NB4 (cell line): ENCODE measurements at regions not wholly inside any gene's neighbourhood (a gene's known extent, or its start where the extent isn't known, plus 50 kb on each side); places are given as distances from the start of the nearest gene placed in this dataset.

Source experiments
- POLR2A ChIP-seq: IDR thresholded peaks from 2 replicates; pipeline ENCODE4 v1.6.1; 2011; ENCODE audit warnings: mild to moderate bottlenecking; ENCODE audit not compliant: insufficient read length; ENCODE audit errors: extremely low read depth
- TF ChIP-seq, protein P1 (sequence below): IDR thresholded peaks from one replicate; pipeline ENCODE4 v1.5.1; 2012; ENCODE audit warnings: low read depth, low read length
- TF ChIP-seq, protein P2 (sequence below): IDR thresholded peaks from 2 replicates; pipeline ENCODE4 v1.6.1; 2011; ENCODE audit warnings: low read depth, low read length

GRCh38 chr16:66020046-66020445 is 346.4 kb upstream of the CDH5 start:
- TF ChIP-seq, protein P1, sequence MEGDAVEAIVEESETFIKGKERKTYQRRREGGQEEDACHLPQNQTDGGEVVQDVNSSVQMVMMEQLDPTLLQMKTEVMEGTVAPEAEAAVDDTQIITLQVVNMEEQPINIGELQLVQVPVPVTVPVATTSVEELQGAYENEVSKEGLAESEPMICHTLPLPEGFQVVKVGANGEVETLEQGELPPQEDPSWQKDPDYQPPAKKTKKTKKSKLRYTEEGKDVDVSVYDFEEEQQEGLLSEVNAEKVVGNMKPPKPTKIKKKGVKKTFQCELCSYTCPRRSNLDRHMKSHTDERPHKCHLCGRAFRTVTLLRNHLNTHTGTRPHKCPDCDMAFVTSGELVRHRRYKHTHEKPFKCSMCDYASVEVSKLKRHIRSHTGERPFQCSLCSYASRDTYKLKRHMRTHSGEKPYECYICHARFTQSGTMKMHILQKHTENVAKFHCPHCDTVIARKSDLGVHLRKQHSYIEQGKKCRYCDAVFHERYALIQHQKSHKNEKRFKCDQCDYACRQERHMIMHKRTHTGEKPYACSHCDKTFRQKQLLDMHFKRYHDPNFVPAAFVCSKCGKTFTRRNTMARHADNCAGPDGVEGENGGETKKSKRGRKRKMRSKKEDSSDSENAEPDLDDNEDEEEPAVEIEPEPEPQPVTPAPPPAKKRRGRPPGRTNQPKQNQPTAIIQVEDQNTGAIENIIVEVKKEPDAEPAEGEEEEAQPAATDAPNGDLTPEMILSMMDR = no peak
- TF ChIP-seq, protein P2, sequence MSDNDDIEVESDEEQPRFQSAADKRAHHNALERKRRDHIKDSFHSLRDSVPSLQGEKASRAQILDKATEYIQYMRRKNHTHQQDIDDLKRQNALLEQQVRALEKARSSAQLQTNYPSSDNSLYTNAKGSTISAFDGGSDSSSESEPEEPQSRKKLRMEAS = no peak
- no peak for TF ChIP-seq POLR2A
